ENCODE measurements at regions not wholly inside any gene's neighbourhood (a gene's known extent, or its start where the extent isn't known, plus 50 kb on each side); places are given as distances from the start of the nearest gene placed in this dataset.

GRCh38 chr2:65944213-65944612 lies 490.7 kb upstream of the MEIS1 start:
- no peak for TF ChIP-seq POLR2A (IDR thresholded peaks at IDR 0.05)
- no peak for TF ChIP-seq CTCF (IDR thresholded peaks at IDR 0.05)
